Stomach (tissue), 4 donors: ENCODE measurements at regions not wholly inside any gene's neighbourhood (a gene's known extent, or its start where the extent isn't known, plus 50 kb on each side); places are given as distances from the start of the nearest gene placed in this dataset.

Source experiments
- CTCF ChIP-seq, 7 experiments: fragments of 450-650 bp in 4 of 7; fragments of 200-600 bp in 3 of 7; sonication (generic) in 3 of 7; IDR thresholded peaks; one replicate each; pipeline ENCODE4 v1.5.1; 2016 to 2019; ENCODE audit warnings: antibody characterized with exemption in 7 of 7, control low read depth in 2 of 7, mild to moderate bottlenecking in 1 of 7
- POLR2A ChIP-seq, 4 donors: fragments of 450-650 bp; IDR thresholded peaks; one replicate each; pipeline ENCODE4 v1.6.1; 2016; ENCODE audit warnings: antibody characterized with exemption in 4 of 4, control low read depth in 2 of 4, mild to moderate bottlenecking in 1 of 4, moderate library complexity in 1 of 4

- TF ChIP-seq POLR2A (IDR thresholded peaks at IDR 0.05), result no peak
- no peak for TF ChIP-seq CTCF (IDR thresholded peaks at IDR 0.05)
These were observed 282.9 kb downstream of the GPD2 start for GRCh38 chr2:156719036-156719435.
